Retinal pigment epithelial cell (primary cell): ENCODE measurements at regions not wholly inside any gene's neighbourhood (a gene's known extent, or its start where the extent isn't known, plus 50 kb on each side); places are given as distances from the start of the nearest gene placed in this dataset.

Experiments used
- DNase-seq: peaks from one replicate; pipeline ENCODE4 v3.0.0-alpha.2; 2010; ENCODE audit warnings: low read depth
- H3K4me3 ChIP-seq: 2 replicates; pipeline ENCODE4 v1.5.1; 2011; ENCODE audit warnings: mild to moderate bottlenecking, low read length, control low read depth, moderate library complexity
- CTCF ChIP-seq: conservative IDR thresholded peaks from 2 replicates; pipeline ENCODE4 v1.5.1; 2011; ENCODE audit warnings: low read depth, low read length, control low read depth, inconsistent platforms

- H3K4me3 ChIP-seq = no peak overlapping the region
- no peak for DNase-seq
- no peak for TF ChIP-seq CTCF
Observed at GRCh38 chr10:121130382-121130781, 279.2 kb downstream of the WDR11 start.

GRCh38 chr10:121131014-121131413, 279.9 kb downstream of the WDR11 start:
- TF ChIP-seq CTCF = no peak
- H3K4me3 ChIP-seq = no peak overlapping the region
- no peak for DNase-seq

- TF ChIP-seq CTCF = no peak
- no peak overlapping the region for H3K4me3 ChIP-seq
- no peak for DNase-seq
Observed at GRCh38 chr10:121131426-121132265, 280.5 kb downstream of the WDR11 start.

- no peak overlapping the region for H3K4me3 ChIP-seq
- TF ChIP-seq CTCF = no peak
- DNase-seq = no peak
Observed at GRCh38 chr10:121132273-121132672, 281.1 kb downstream of the WDR11 start.

- H3K4me3 ChIP-seq = no peak overlapping the region
- no peak for TF ChIP-seq CTCF
- DNase-seq = no peak
Observed at GRCh38 chr10:121133901-121134300, 282.7 kb downstream of the WDR11 start.

GRCh38 chr10:121134711-121135110, 283.5 kb downstream of the WDR11 start:
- no peak for TF ChIP-seq CTCF
- H3K4me3 ChIP-seq = no peak overlapping the region
- DNase-seq = no peak

GRCh38 chr10:121135512-121135911, 284.4 kb downstream of the WDR11 start:
- H3K4me3 ChIP-seq = no peak overlapping the region

More at GRCh38 chr10:121135512-121135911, 284.4 kb downstream of the WDR11 start:
- no peak for TF ChIP-seq CTCF
- DNase-seq = no peak
